ENCODE measurements at regions not wholly inside any gene's neighbourhood (a gene's known extent, or its start where the extent isn't known, plus 50 kb on each side); places are given as distances from the start of the nearest gene placed in this dataset.
"Not testable (repeated sequence)": the region's sequence is repeated elsewhere in the genome, so short reads cannot be mapped to it uniquely, and the experiment has no call there.

DNA sequence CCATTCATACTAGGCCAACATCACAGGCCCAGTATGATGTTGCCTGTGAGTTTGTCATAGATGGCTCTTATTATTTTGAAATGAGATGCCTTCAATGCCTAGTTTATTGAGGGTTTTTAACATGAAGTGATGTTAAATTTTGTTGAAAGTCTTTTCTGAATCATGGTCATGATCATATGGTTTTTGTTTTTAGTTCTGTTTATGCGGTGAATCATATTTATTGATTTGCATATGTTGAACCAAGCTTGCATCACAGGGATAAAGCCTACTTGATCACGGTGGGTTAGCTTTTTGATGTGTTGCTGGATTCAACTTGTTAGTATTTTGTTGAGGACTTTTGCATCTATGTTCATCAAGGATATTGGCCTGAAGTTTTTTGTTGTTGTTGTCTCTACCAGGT, 195.8 kb upstream of the FN1 start:
- POLR2A ChIA-PET, result no interaction called here
- no peak overlapping the region for H3K4me3 Mint-ChIP-seq
- no peaks in the 10 kb centered on the region; the same call in 1 of the 2 replicates for H3K27me3 Mint-ChIP-seq (ENCODE audit: low read depth)
- CTCF ChIA-PET, result no interaction called here
- no peak overlapping the region for H3K27ac Mint-ChIP-seq
- TF ChIP-seq SMAD4 (CRISPR knock-in tag; IDR thresholded peaks at IDR 0.05), result no peak
- H3K9me3 Mint-ChIP-seq, result peaks cover 57% of the 10 kb centered on the region
- ATAC-seq (no peak), DNase-seq (ENCODE audit: low spot score) (no peak)
- peaks cover 46% of the 10 kb centered on the region for H3K36me3 Mint-ChIP-seq
- peaks cover 14% of the 10 kb centered on the region for H3K4me1 Mint-ChIP-seq

DNA sequence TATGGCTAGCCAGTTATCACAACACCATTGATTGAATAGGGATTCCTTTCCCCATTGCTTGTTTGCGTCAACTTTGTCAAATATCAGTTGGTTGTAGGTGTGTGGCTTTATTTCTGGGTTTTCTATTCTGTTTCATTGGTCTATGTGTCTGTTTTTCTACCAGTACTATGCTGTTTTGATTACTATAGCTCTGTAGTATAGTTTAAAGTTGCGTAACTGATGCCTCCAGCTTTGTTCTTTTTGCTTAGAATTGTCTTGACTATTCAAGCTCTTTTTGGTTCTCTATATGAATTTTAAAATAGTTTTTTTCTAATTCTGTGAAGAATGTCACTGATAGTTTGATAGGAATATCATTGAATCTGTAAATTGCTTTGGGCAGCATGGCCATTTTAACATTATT, 194.9 kb upstream of the FN1 start:
- peaks cover 43% of the 10 kb centered on the region for H3K36me3 Mint-ChIP-seq
- H3K27ac Mint-ChIP-seq; CTCF ChIA-PET; H3K4me3 Mint-ChIP-seq; H3K27me3 Mint-ChIP-seq (ENCODE audit: low read depth); POLR2A ChIA-PET; DNase-seq (ENCODE audit: low spot score); ATAC-seq: not testable (repeated sequence)
- peaks cover 53% of the 10 kb centered on the region for H3K9me3 Mint-ChIP-seq
- H3K4me1 Mint-ChIP-seq, result peaks cover 23% of the 10 kb centered on the region

DNA sequence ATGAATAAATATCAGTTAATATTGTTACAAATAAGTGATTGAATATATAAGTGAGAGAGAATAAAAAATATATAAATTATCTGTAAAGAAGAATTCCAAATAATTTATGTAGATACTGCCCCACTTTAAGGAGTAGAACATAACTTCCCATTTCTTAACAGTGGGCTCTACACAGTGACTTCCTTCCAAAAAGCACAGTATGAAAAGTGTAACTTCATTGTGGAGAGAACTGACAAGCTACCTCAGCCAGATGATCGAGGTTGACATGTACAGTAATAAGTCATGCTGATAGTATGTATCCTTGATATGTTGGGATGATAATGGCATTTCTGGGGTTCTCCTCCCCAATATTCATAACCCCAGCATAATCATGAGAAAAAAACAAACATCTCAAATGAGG, 191.9 kb upstream of the FN1 start:
- CTCF ChIA-PET, result no interaction called here
- no peak for TF ChIP-seq TCF7 (CRISPR knock-in tag; IDR thresholded peaks at IDR 0.05; ENCODE audit: low read depth)
- POLR2A ChIA-PET, result no interaction called here
- Mint-ChIP-seq H3K4me1 (peaks cover 39% of the 10 kb centered on the region), H3K27ac (no peak overlapping the region), H3K36me3 (peaks cover 25% of the 10 kb centered on the region), H3K27me3 (ENCODE audit: low read depth) (no peaks in the 10 kb centered on the region), H3K4me3 (no peak overlapping the region), H3K9me3 (peaks cover 32% of the 10 kb centered on the region)
- DNase-seq (ENCODE audit: low spot score) (no peak), ATAC-seq (no peak)

DNA sequence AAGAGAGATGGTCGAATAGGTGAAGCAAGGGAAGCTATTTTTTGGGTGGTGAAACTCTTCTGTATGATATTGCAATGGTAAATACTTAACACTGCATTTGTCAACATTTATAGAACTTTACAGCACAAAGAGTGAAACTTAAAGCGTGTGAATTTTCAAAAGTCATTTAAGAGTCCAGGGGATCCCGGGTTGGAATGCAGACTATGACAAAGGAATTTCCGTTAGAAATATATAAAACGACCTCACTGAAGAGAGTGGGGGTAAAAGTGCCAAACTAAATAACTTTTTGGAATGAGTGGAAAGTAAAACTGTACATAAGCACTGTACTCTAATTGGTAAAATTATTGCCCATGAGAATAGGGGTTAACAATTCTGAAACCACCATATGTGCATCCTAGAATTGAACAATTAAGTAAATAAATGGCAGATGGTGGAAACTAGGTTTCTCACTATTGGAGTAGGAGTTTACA, 191.0 kb upstream of the FN1 start:
- H3K27ac Mint-ChIP-seq, result peak overlapping the region; percentile 57
- ChIA-PET CTCF (no interaction called here), POLR2A (no interaction called here)

DNA sequence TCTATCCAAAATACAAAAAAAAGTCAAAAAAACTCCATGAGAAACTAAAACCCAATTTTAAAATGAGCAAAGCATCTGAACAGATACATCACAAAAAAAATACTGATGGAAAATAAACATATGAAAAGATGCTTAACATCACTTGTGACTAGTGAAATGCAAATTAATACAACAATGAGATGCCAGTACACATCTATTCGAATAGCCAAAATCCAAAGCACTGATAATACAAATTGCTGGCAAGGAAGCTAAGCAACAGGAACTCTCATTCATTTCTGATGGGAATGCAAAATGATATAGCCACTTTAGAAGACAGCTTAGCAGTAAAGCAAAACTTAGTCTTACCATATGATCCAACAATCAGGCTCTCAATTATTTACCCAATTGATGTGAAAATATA, 190.2 kb upstream of the FN1 start:
- ChIA-PET CTCF (no interaction called here), POLR2A (no interaction called here)
- DNase-seq (ENCODE audit: low spot score) (no peak), ATAC-seq (no peak)
- peaks cover 9% of the 10 kb centered on the region for H3K36me3 Mint-ChIP-seq
- peaks cover 41% of the 10 kb centered on the region for H3K4me1 Mint-ChIP-seq
- no peak overlapping the region for H3K27ac Mint-ChIP-seq
- H3K9me3 Mint-ChIP-seq, result peaks cover 15% of the 10 kb centered on the region
- H3K27me3 Mint-ChIP-seq (ENCODE audit: low read depth), result no peaks in the 10 kb centered on the region
- TF ChIP-seq ZNF263 (CRISPR knock-in tag; IDR thresholded peaks at IDR 0.05; ENCODE audit: low read depth) (no peak), TCF7 (CRISPR knock-in tag; IDR thresholded peaks at IDR 0.05; ENCODE audit: low read depth) (no peak), FOXJ3 (CRISPR knock-in tag; IDR thresholded peaks at IDR 0.05; ENCODE audit: borderline replicate concordance) (no peak), FOXP1 (CRISPR knock-in tag; IDR thresholded peaks at IDR 0.05; ENCODE audit: borderline replicate concordance) (no peak), SP1 (CRISPR knock-in tag; conservative IDR thresholded peaks at IDR 0.05) (no peak), ZNF396 (CRISPR knock-in tag; IDR thresholded peaks at IDR 0.05; ENCODE audit: borderline replicate concordance) (no peak), ZNF317 (CRISPR knock-in tag; IDR thresholded peaks at IDR 0.05; ENCODE audit: borderline replicate concordance, low read depth) (no peak)
- TF ChIP-seq, protein P1, sequence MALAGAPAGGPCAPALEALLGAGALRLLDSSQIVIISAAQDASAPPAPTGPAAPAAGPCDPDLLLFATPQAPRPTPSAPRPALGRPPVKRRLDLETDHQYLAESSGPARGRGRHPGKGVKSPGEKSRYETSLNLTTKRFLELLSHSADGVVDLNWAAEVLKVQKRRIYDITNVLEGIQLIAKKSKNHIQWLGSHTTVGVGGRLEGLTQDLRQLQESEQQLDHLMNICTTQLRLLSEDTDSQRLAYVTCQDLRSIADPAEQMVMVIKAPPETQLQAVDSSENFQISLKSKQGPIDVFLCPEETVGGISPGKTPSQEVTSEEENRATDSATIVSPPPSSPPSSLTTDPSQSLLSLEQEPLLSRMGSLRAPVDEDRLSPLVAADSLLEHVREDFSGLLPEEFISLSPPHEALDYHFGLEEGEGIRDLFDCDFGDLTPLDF (CRISPR knock-in tag; IDR thresholded peaks at IDR 0.05), result no peak
- TF ChIP-seq, protein P2, sequence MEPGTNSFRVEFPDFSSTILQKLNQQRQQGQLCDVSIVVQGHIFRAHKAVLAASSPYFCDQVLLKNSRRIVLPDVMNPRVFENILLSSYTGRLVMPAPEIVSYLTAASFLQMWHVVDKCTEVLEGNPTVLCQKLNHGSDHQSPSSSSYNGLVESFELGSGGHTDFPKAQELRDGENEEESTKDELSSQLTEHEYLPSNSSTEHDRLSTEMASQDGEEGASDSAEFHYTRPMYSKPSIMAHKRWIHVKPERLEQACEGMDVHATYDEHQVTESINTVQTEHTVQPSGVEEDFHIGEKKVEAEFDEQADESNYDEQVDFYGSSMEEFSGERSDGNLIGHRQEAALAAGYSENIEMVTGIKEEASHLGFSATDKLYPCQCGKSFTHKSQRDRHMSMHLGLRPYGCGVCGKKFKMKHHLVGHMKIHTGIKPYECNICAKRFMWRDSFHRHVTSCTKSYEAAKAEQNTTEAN (CRISPR knock-in tag; IDR thresholded peaks at IDR 0.05), result no peak
- TF ChIP-seq, protein P3, sequence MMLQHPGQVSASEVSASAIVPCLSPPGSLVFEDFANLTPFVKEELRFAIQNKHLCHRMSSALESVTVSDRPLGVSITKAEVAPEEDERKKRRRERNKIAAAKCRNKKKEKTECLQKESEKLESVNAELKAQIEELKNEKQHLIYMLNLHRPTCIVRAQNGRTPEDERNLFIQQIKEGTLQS (CRISPR knock-in tag; conservative IDR thresholded peaks at IDR 0.05), result no peak
- TF ChIP-seq, protein P4, sequence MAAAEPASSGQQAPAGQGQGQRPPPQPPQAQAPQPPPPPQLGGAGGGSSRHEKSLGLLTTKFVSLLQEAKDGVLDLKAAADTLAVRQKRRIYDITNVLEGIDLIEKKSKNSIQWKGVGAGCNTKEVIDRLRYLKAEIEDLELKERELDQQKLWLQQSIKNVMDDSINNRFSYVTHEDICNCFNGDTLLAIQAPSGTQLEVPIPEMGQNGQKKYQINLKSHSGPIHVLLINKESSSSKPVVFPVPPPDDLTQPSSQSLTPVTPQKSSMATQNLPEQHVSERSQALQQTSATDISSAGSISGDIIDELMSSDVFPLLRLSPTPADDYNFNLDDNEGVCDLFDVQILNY (CRISPR knock-in tag; IDR thresholded peaks at IDR 0.05), result no peak
- TF ChIP-seq, protein P5, sequence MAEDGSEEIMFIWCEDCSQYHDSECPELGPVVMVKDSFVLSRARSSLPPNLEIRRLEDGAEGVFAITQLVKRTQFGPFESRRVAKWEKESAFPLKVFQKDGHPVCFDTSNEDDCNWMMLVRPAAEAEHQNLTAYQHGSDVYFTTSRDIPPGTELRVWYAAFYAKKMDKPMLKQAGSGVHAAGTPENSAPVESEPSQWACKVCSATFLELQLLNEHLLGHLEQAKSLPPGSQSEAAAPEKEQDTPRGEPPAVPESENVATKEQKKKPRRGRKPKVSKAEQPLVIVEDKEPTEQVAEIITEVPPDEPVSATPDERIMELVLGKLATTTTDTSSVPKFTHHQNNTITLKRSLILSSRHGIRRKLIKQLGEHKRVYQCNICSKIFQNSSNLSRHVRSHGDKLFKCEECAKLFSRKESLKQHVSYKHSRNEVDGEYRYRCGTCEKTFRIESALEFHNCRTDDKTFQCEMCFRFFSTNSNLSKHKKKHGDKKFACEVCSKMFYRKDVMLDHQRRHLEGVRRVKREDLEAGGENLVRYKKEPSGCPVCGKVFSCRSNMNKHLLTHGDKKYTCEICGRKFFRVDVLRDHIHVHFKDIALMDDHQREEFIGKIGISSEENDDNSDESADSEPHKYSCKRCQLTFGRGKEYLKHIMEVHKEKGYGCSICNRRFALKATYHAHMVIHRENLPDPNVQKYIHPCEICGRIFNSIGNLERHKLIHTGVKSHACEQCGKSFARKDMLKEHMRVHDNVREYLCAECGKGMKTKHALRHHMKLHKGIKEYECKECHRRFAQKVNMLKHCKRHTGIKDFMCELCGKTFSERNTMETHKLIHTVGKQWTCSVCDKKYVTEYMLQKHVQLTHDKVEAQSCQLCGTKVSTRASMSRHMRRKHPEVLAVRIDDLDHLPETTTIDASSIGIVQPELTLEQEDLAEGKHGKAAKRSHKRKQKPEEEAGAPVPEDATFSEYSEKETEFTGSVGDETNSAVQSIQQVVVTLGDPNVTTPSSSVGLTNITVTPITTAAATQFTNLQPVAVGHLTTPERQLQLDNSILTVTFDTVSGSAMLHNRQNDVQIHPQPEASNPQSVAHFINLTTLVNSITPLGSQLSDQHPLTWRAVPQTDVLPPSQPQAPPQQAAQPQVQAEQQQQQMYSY (CRISPR knock-in tag; IDR thresholded peaks at IDR 0.05), result no peak
- H3K4me3 Mint-ChIP-seq, result no peak overlapping the region

More for the DNA sequence above, 191.0 kb upstream of the FN1 start:
- Mint-ChIP-seq H3K27me3 (ENCODE audit: low read depth) (no peaks in the 10 kb centered on the region), H3K9me3 (peaks cover 23% of the 10 kb centered on the region), H3K36me3 (peaks cover 17% of the 10 kb centered on the region), H3K4me3 (peak overlapping the region; percentile 22; the same call in 1 of the 2 replicates), H3K4me1 (peaks cover 41% of the 10 kb centered on the region)
- TF ChIP-seq, protein P6, sequence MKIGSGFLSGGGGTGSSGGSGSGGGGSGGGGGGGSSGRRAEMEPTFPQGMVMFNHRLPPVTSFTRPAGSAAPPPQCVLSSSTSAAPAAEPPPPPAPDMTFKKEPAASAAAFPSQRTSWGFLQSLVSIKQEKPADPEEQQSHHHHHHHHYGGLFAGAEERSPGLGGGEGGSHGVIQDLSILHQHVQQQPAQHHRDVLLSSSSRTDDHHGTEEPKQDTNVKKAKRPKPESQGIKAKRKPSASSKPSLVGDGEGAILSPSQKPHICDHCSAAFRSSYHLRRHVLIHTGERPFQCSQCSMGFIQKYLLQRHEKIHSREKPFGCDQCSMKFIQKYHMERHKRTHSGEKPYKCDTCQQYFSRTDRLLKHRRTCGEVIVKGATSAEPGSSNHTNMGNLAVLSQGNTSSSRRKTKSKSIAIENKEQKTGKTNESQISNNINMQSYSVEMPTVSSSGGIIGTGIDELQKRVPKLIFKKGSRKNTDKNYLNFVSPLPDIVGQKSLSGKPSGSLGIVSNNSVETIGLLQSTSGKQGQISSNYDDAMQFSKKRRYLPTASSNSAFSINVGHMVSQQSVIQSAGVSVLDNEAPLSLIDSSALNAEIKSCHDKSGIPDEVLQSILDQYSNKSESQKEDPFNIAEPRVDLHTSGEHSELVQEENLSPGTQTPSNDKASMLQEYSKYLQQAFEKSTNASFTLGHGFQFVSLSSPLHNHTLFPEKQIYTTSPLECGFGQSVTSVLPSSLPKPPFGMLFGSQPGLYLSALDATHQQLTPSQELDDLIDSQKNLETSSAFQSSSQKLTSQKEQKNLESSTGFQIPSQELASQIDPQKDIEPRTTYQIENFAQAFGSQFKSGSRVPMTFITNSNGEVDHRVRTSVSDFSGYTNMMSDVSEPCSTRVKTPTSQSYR (CRISPR knock-in tag; IDR thresholded peaks at IDR 0.05), result no peak
- no peak for DNase-seq (ENCODE audit: low spot score)
- no peak for ATAC-seq
